ENCODE measurements at regions not wholly inside any gene's neighbourhood (a gene's known extent, or its start where the extent isn't known, plus 50 kb on each side); places are given as distances from the start of the nearest gene placed in this dataset.
"Not testable (repeated sequence)": the region's sequence is repeated elsewhere in the genome, so short reads cannot be mapped to it uniquely, and the experiment has no call there.

GRCh38 chr2:83388804-83389203 lies 1070.3 kb downstream of the SUCLG1 start:
- DNase-seq (ENCODE audit: low read depth in 3 of 3): no peak

- DNase-seq (ENCODE audit: low read depth in 3 of 3): no peak
Measured at GRCh38 chr2:83386549-83386948, 1072.5 kb downstream of the SUCLG1 start.

- no peak for DNase-seq (ENCODE audit: low read depth in 3 of 3)
Measured at GRCh38 chr2:83378921-83379320, 1080.2 kb downstream of the SUCLG1 start.

GRCh38 chr2:83376731-83377130 lies 1082.3 kb downstream of the SUCLG1 start:
- DNase-seq (ENCODE audit: low read depth in 3 of 3): no peak

GRCh38 chr2:83370419-83370762 lies 1088.7 kb downstream of the SUCLG1 start:
- DNase-seq (ENCODE audit: low read depth in 3 of 3): no peak

- DNase-seq (ENCODE audit: low read depth in 3 of 3): no peak
Measured at GRCh38 chr2:83369601-83370418, 1089.3 kb downstream of the SUCLG1 start.

GRCh38 chr2:83368916-83369315 lies 1090.2 kb downstream of the SUCLG1 start:
- no peak for DNase-seq (ENCODE audit: low read depth in 3 of 3)

GRCh38 chr2:83368461-83368860 lies 1090.6 kb downstream of the SUCLG1 start:
- DNase-seq (ENCODE audit: low read depth in 3 of 3): no peak

- DNase-seq (ENCODE audit: low read depth in 3 of 3): no peak
Measured at GRCh38 chr2:83365476-83365875, 1093.6 kb downstream of the SUCLG1 start.

GRCh38 chr2:83364264-83364663 lies 1094.8 kb downstream of the SUCLG1 start:
- no peak for DNase-seq (ENCODE audit: low read depth in 3 of 3)

- not testable (repeated sequence) for DNase-seq (ENCODE audit: low read depth in 3 of 3)
Measured at GRCh38 chr2:83363138-83363537, 1095.9 kb downstream of the SUCLG1 start.

- no peak for DNase-seq (ENCODE audit: low read depth in 3 of 3)
Measured at GRCh38 chr2:83359336-83359735, 1099.7 kb downstream of the SUCLG1 start.

- no peak for DNase-seq (ENCODE audit: low read depth in 3 of 3)
Measured at GRCh38 chr2:83342860-83343329, 1116.2 kb downstream of the SUCLG1 start.

- DNase-seq (ENCODE audit: low read depth in 3 of 3): no peak
Measured at GRCh38 chr2:83340424-83340823, 1118.7 kb downstream of the SUCLG1 start.

GRCh38 chr2:83339942-83340341 lies 1119.1 kb downstream of the SUCLG1 start:
- not testable (repeated sequence) for DNase-seq (ENCODE audit: low read depth in 3 of 3)

- no peak for DNase-seq (ENCODE audit: low read depth in 3 of 3)
Measured at GRCh38 chr2:83331810-83332209, 1127.3 kb downstream of the SUCLG1 start.

- DNase-seq (ENCODE audit: low read depth in 3 of 3): no peak
Measured at GRCh38 chr2:83323038-83323437, 1136.0 kb downstream of the SUCLG1 start.

GRCh38 chr2:83320053-83320452 lies 1139.0 kb downstream of the SUCLG1 start:
- DNase-seq (ENCODE audit: low read depth in 3 of 3): no peak

- DNase-seq (ENCODE audit: low read depth in 3 of 3): no peak
Measured at GRCh38 chr2:83305758-83306378, 1153.2 kb downstream of the SUCLG1 start.

GRCh38 chr2:83291083-83291482 lies 1168.0 kb downstream of the SUCLG1 start:
- DNase-seq (ENCODE audit: low read depth in 3 of 3): no peak

GRCh38 chr2:83282841-83283240 lies 1176.2 kb downstream of the SUCLG1 start:
- no peak for DNase-seq (ENCODE audit: low read depth in 3 of 3)

- no peak for DNase-seq (ENCODE audit: low read depth in 3 of 3)
Measured at GRCh38 chr2:83282043-83282795, 1176.9 kb downstream of the SUCLG1 start.

GRCh38 chr2:83280391-83280790 lies 1178.7 kb downstream of the SUCLG1 start:
- no peak for DNase-seq (ENCODE audit: low read depth in 3 of 3)

Data from stimulated activated CD4-positive, alpha-beta T cell treated with anti-CD3 and anti-CD28 coated beads, TNF-alpha, amount 100 ng/mL, for 4 hours (primary cell).